H1 (cell line): ENCODE measurements at regions not wholly inside any gene's neighbourhood (a gene's known extent, or its start where the extent isn't known, plus 50 kb on each side); places are given as distances from the start of the nearest gene placed in this dataset.

Source experiments
- ASH2L ChIP-seq: fragments of 200-600, 300-600 bp; sonication (generic); IDR thresholded peaks from one replicate; pipeline ENCODE4 v1.7.1; 2017; ENCODE audit warnings: low read length
- BCL11A ChIP-seq, 2 experiments: IDR thresholded peaks; one replicate each; pipeline ENCODE4 v1.6.1; 2011; ENCODE audit warnings: low read depth in 2 of 2, low read length in 2 of 2, mild to moderate bottlenecking in 2 of 2
- CTCF ChIP-seq, 3 experiments: IDR thresholded peaks; 1 replicate in 2 of 3; 2 replicates in 1 of 3; pipeline versions ENCODE4 v1.5.1 to v1.6.1; 2011; ENCODE audit warnings: low read length in 3 of 3, mild to moderate bottlenecking in 3 of 3, inconsistent platforms in 2 of 3, low read depth in 1 of 3, moderate library complexity in 1 of 3; ENCODE audit not compliant: insufficient read depth in 1 of 3; ENCODE audit errors: control extremely low read depth in 1 of 3
- EZH2 ChIP-seq: fragments of 200-600 bp; sonication (generic); IDR thresholded peaks from 2 replicates; pipeline ENCODE4 v1.7.1; 2012; ENCODE audit warnings: low read depth, mild to moderate bottlenecking, moderate library complexity, low read length, inconsistent platforms; ENCODE audit not compliant: severe bottlenecking
- NRF1 ChIP-seq: IDR thresholded peaks from 2 replicates; pipeline ENCODE4 v1.6.1; 2011; ENCODE audit warnings: mild to moderate bottlenecking, low read depth, low read length, improper control_type of control experiment
- POLR2A ChIP-seq, 2 experiments: IDR thresholded peaks; 1 replicate in 1 of 2; 2 replicates in 1 of 2; pipeline ENCODE4 v1.6.1; 2011; ENCODE audit warnings: low read depth in 2 of 2, low read length in 2 of 2, mild to moderate bottlenecking in 2 of 2; ENCODE audit errors: control extremely low read depth in 1 of 2
- USF2 ChIP-seq: IDR thresholded peaks from 2 replicates; pipeline ENCODE4 v1.6.1; 2011; ENCODE audit warnings: low read length, improper control_type of control experiment
- ZNF274 ChIP-seq: IDR thresholded peaks from 2 replicates; pipeline ENCODE4 v1.7.0; 2012; ENCODE audit warnings: low read length, borderline replicate concordance; ENCODE audit errors: extremely low read depth

GRCh38 chr14:82667006-82667405 is 1133.4 kb upstream of the SEL1L start:
- TF ChIP-seq ASH2L (no peak), POLR2A (IDR thresholded peaks at IDR 0.05; ENCODE audit: control extremely low read depth in 1 of 2, low read depth in 2 of 2, low read length in 2 of 2) (no peak), EZH2 (no peak), BCL11A (IDR thresholded peaks at IDR 0.05; ENCODE audit: low read depth in 2 of 2, low read length in 2 of 2) (no peak), ZNF274 (no peak), NRF1 (no peak), CTCF (IDR thresholded peaks at IDR 0.05; ENCODE audit: control extremely low read depth in 1 of 3, insufficient read depth in 1 of 3, low read depth in 1 of 3, low read length in 3 of 3) (no peak), USF2 (no peak)
